AG09319 (cell line): ENCODE measurements at regions not wholly inside any gene's neighbourhood (a gene's known extent, or its start where the extent isn't known, plus 50 kb on each side); places are given as distances from the start of the nearest gene placed in this dataset.
"Not testable (repeated sequence)": the region's sequence is repeated elsewhere in the genome, so short reads cannot be mapped to it uniquely, and the experiment has no call there.

ENCODE experiments used
- DNase-seq: peaks from one replicate; pipeline ENCODE4 v3.0.0-alpha.2; 2010; ENCODE audit warnings: low read depth; ENCODE audit errors: extremely low read depth
- CTCF ChIP-seq: IDR thresholded peaks from 2 replicates; pipeline ENCODE4 v1.5.1; 2011; ENCODE audit warnings: low read depth, mild to moderate bottlenecking, inconsistent platforms, low read length, moderate library complexity

DNA sequence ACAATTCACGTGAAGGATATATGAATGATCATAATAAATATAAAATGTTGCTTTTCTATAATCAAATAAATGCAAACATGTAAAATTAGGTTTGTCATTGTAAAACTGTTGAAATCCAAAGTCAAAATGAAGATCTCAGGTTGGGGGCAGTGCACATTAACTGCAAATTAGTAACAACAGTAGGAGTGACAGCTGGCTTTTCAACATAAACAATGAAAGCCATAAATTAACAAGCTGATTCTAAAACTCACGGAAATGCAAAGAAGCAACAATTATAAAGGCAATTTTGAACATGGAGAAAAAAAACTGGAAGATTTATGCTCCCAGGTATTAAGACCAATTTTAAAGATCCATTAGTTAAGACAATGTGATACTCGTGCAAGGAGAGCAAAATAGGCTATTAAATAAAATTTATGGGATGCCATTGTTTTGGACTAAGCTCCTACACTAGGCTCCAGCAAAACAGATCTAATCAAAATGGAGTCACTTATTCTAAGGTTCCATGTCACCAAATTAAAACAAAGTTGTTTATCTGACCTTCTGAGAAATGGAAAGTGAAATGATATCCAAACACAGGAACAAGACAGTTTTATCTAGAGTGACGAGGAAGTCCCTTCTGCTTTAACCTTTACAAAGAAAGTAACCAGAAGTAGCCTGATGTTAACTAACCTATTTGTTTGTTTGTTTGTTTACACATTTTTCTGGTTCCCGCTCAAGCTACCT is 770.8 kb downstream of the EPHA7 start:
- TF ChIP-seq CTCF = no peak
- DNase-seq = no peak

DNA sequence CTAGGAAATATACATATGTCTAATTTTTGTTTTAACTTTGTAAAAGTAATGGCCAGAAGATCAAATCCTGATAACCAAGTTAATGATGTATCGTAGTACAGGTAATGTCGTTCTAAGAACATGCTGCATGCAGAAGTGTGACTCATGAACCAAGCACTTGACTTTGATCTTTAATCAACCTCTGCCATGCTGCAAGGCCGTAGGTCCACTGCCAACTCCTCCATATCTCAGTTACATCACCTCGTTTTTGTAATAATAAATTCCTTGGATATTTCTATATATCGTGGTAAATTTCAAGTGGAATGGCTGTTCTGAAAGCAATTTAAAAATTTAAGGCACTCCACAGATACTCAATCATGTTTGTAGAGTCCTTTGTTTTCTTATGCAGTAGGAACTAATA is 771.7 kb downstream of the EPHA7 start:
- no peak for DNase-seq
- TF ChIP-seq CTCF = no peak

GRCh38 chr6:92644104-92644791 is 775.1 kb downstream of the EPHA7 start:
- not testable (repeated sequence) for DNase-seq

DNA sequence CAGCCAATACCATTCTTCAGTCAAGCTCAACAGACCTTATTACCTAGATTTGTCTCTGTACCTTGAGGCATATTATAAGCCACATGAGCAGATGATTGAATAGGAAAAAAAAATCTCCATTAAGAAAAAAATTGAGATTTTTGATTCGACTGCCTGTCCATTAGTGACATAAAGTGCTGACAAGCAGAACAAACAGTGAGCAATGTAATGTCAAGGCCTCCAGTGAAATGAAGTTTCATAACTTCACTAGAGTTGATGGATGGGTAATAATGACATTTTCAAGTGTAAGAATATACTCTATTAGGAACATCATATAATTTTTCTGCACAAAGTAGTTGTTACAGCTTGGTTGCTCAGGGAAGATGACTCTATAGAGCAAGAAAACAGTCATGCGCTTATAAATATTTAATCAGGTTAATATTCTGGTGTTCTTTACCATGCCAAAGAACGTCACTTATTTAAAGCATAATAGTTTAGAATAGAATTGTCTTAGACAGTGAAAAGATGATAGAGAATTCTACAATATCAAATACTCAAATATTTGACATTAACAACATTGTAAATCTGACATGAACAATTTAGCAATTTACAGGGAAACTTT is 783.7 kb downstream of the EPHA7 start:
- no peak for TF ChIP-seq CTCF

GRCh38 chr6:92634561-92634960 is 784.8 kb downstream of the EPHA7 start:
- no peak for DNase-seq

More for the DNA sequence above, 783.7 kb downstream of the EPHA7 start:
- no peak for DNase-seq

DNA sequence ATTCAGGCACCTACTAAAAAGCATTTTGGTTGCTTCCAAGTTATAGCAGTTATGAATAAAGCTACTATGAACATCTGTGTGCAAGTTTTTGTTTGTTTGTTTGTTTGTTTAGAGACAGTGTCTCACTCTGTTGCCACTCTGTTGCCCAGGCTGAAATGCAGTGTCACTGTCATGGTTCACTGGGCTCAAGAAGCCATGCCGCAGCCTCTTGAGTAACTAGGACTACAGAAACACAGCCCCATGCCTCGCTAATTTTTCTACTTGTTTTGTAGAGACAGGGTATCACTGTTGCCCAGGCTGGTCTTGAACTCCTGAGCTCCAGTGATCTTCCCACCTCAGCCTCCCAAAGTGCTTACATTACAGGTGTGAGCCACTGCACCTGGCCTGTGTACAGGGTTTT is 795.9 kb downstream of the EPHA7 start:
- TF ChIP-seq CTCF = no peak
- no peak for DNase-seq

More at GRCh38 chr6:92634561-92634960, 784.8 kb downstream of the EPHA7 start:
- no peak for TF ChIP-seq CTCF

DNA sequence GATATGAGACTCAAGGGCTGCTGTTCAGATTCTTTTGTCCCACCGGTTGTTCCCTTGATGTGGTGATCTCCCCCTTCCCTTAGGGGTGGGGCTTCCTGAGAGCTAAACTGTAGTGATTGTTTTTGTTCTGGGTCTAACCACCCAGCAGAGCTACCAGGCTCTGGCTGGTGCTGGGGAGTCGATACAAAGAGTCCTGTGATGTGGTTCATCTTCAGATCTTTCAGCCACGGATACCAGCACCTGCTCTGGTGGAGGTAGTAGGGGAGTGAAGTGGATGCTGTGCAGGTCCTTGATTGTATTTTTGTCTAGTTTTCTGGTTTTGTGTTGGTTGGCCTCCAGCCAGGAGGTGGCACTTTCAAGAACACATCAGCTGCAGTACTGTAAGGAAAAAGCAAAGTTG is 801.6 kb downstream of the EPHA7 start:
- no peak for TF ChIP-seq CTCF
- no peak for DNase-seq

GRCh38 chr6:92608751-92609150 is 810.6 kb downstream of the EPHA7 start:
- DNase-seq = no peak
- no peak for TF ChIP-seq CTCF
